ENCODE measurements at regions not wholly inside any gene's neighbourhood (a gene's known extent, or its start where the extent isn't known, plus 50 kb on each side); places are given as distances from the start of the nearest gene placed in this dataset.

DNA sequence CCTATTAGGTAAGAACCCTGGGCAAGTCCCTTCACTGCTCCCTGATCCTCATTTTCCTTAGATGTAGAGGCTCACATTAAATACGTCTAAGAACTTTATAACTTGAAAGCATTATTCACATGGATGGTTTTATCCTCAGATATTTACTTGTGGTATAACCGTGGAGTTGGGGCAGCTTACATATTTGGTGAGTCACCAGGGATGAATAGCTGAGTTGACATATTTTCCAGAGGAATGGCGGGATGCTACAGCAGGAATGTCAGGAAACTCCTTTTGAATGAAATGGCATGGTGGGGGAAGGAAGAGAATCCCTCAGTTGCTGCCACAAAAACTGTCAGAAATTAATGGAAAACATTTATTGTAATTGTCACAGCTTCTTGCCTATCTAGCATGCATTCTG lies 165.3 kb upstream of the RPS6KA3 start:
- TF ChIP-seq, protein P1, sequence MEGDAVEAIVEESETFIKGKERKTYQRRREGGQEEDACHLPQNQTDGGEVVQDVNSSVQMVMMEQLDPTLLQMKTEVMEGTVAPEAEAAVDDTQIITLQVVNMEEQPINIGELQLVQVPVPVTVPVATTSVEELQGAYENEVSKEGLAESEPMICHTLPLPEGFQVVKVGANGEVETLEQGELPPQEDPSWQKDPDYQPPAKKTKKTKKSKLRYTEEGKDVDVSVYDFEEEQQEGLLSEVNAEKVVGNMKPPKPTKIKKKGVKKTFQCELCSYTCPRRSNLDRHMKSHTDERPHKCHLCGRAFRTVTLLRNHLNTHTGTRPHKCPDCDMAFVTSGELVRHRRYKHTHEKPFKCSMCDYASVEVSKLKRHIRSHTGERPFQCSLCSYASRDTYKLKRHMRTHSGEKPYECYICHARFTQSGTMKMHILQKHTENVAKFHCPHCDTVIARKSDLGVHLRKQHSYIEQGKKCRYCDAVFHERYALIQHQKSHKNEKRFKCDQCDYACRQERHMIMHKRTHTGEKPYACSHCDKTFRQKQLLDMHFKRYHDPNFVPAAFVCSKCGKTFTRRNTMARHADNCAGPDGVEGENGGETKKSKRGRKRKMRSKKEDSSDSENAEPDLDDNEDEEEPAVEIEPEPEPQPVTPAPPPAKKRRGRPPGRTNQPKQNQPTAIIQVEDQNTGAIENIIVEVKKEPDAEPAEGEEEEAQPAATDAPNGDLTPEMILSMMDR (IDR thresholded peaks at IDR 0.05): no peak
- TF ChIP-seq EP300 (IDR thresholded peaks at IDR 0.05) (no peak), POLR2A (IDR thresholded peaks at IDR 0.05) (no peak)

Measured in gastroesophageal sphincter (tissue), 3 donors.